Bronchial epithelial cell (primary cell): ENCODE measurements at regions not wholly inside any gene's neighbourhood (a gene's known extent, or its start where the extent isn't known, plus 50 kb on each side); places are given as distances from the start of the nearest gene placed in this dataset.

Experiments used
- DNase-seq: peaks from one replicate; pipeline ENCODE4 v3.0.0-alpha.2; 2010; ENCODE audit warnings: low read depth
- FAIRE-seq: peaks from 2 replicates; lab custom pipeline; 2011; peaks lifted over from hg19 to GRCh38; lab: Jason Lieb, UNC
- H3K27me3 ChIP-seq: 2 replicates; pipeline ENCODE4 v1.5.1; 2011; ENCODE audit warnings: low read length; ENCODE audit not compliant: control insufficient read depth, insufficient read depth
- H3K36me3 ChIP-seq: 2 replicates; pipeline ENCODE4 v1.5.1; 2011; ENCODE audit warnings: low read length; ENCODE audit not compliant: control insufficient read depth, insufficient read depth
- H3K4me3 ChIP-seq: 2 replicates; pipeline ENCODE4 v1.5.1; 2011; ENCODE audit warnings: mild to moderate bottlenecking, low read depth, low read length, control low read depth
- CTCF ChIP-seq: IDR thresholded peaks from 2 replicates; pipeline ENCODE4 v1.5.1; 2011; ENCODE audit warnings: mild to moderate bottlenecking, moderate library complexity, low read length, control low read depth, inconsistent platforms; ENCODE audit not compliant: insufficient read depth, severe bottlenecking

DNA sequence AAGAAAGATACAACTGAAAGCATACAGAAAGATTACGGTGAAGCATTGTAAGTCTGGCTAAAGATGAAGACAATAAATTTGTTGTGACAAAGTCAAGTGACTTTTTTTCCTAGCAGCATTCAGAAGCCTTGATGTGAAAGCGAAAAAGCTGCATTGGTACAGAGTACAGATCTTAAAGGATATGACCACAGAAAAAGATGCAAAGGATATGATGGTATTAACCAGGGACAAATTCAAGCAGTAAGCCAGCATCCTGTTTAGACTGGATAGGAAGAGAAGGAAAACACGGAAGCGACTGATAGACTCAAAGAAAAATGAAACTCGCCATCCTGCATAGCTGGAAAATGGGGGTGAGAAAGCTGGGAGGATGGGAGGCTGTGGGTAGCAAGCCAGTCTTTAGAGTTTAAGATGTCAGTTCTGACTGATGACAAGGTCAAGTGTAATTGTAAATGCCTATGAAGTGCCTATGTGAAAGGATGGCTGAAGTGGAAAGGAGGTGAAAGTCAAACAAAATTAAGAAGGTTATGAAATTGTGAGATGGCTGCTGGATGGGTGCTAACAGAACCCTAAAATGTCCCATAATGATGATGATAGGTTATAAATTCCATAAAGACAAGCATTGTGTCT is 92.4 kb downstream of the PHLDA1 start:
- Histone ChIP-seq H3K36me3 (no peaks in the 10 kb centered on the region), H3K4me3 (no peak overlapping the region), H3K27me3 (no peaks in the 10 kb centered on the region)
- no peak for TF ChIP-seq CTCF
- FAIRE-seq = no peak
- no peak for DNase-seq

DNA sequence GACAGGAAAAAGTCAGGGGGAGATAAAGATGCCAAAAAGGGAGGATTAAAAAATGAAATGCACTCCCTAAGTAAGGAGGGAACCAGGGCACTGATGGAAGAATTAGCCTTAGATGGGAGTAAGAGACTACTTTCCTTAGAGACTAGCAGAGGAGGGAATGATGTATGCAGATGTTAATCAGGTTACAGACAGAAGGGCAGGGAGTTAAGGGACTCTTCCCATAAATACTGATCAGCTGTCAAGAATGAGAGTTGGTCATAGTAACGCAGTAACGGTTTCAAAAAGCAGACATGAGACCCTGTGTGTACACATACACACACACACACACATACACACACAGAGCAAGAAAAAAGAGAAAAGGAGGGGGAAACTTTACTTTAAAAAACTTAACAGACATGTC is 93.4 kb downstream of the PHLDA1 start:
- TF ChIP-seq CTCF = no peak
- Histone ChIP-seq H3K27me3 (no peaks in the 10 kb centered on the region), H3K36me3 (no peaks in the 10 kb centered on the region), H3K4me3 (no peak overlapping the region)
- DNase-seq (no peak), FAIRE-seq (no peak)

DNA sequence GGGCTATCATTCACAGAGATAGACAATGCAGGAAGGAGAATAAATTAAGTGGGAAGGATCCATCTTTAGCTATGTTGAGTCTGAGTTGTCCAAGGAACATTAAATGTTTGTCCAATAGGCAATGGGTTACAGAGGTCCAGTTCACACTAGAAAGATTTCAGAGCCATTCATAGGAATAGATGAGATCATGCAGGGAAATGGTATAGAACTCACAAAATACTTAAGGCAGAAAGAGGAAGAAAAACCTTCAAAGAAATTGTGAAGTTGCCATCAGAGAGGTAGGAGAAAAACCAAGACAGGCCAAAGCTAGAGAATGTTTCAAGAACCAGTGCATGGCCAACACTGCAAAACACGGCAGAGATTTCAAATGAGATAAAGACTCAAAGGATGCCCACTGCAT is 94.1 kb downstream of the PHLDA1 start:
- no peaks in the 10 kb centered on the region for H3K27me3 ChIP-seq
- FAIRE-seq (no peak), DNase-seq (no peak)
- H3K36me3 ChIP-seq = no peaks in the 10 kb centered on the region
- no peak for TF ChIP-seq CTCF
- no peak overlapping the region for H3K4me3 ChIP-seq

DNA sequence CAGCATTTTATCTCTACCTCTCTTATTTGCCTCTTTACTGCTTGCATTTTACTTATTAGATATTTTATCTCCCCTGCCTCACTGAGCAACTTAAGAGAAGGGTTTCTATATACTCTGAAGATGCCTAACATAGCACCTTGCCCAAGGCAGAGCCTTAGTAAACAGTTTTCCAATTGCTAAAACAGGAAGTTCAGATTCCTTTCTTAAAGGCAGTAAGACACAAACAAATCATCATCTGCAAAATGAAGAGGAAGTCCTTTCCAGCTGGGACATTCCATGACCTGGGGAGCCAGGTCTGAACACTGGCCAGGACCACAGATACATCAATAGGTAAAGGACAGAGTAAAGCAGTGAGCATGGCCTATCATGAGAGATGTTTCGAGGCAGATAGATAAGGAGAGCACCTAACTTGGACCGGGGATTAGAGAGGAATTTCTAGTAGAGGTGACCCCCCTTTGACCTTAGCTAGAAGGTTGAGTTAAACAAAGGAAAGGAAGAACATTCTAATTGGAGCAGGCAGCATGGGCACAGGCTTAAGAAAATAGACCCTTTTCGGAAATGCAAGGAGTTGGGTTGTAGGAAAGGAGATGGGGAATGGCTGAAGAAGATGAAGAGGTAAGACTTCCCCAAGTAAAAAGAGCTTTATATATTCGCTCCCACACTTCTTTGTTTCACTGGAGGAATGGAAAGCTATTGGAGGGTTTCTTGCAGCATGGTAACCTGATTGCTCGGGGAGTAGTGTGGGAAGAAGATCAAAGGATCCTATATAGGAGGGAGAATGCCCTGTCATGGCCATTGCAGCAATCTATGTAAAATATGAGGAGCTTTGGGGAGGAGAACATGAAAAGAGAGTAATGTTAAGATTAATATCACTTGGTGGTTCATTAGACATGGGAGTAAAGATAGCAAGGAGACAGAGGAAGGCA is 94.8 kb downstream of the PHLDA1 start:
- FAIRE-seq = no peak
- no peak for TF ChIP-seq CTCF
- Histone ChIP-seq H3K4me3 (no peak overlapping the region), H3K27me3 (no peaks in the 10 kb centered on the region), H3K36me3 (no peaks in the 10 kb centered on the region)
- DNase-seq = no peak

GRCh38 chr12:75935539-75936242 is 95.9 kb downstream of the PHLDA1 start:
- no peaks in the 10 kb centered on the region for H3K27me3 ChIP-seq
- TF ChIP-seq CTCF = no peak
- H3K36me3 ChIP-seq = no peaks in the 10 kb centered on the region
- no peak overlapping the region for H3K4me3 ChIP-seq
- FAIRE-seq (no peak), DNase-seq (no peak)
